ENCODE measurements at regions not wholly inside any gene's neighbourhood (a gene's known extent, or its start where the extent isn't known, plus 50 kb on each side); places are given as distances from the start of the nearest gene placed in this dataset.
"Not testable (repeated sequence)": the region's sequence is repeated elsewhere in the genome, so short reads cannot be mapped to it uniquely, and the experiment has no call there.

GRCh38 chr3:177711637-177712036, 514.4 kb upstream of the TBL1XR1 start:
- TF ChIP-seq POLR2A (IDR thresholded peaks at IDR 0.05) (no peak), CTCF (IDR thresholded peaks at IDR 0.05 in 8 of 11, conservative IDR thresholded peaks at IDR 0.05 in 3 of 11) (no peak), POLR2AphosphoS5 (IDR thresholded peaks at IDR 0.05) (no peak)
- no peak for DNase-seq
- Histone ChIP-seq H3K27ac (no peak overlapping the region), H3K4me1 (peaks cover 0 to 13% (median 0%) of the 10 kb centered on the region in 6 donors), H3K4me3 (no peak overlapping the region), H3K36me3 (no peaks in the 10 kb centered on the region), H3K9me3 (no peaks in the 10 kb centered on the region), H3K27me3 (replicated peaks in 1 of 7) (no peaks in the 10 kb centered on the region)
- 82 to 91% (median 84%) methylated on average over 4 of the region's 4 CpGs for WGBS, 5 donors
- intact Hi-C loops (cut with DNase I; ENCODE audit: low total_unique reads): no loop called here

GRCh38 chr3:177713928-177714900, 516.9 kb upstream of the TBL1XR1 start:
- DNase-seq: no peak
- 89 to 97% (median 92%) methylated on average over 3 of the region's 3 CpGs for WGBS, 5 donors
- no peak for TF ChIP-seq POLR2A (IDR thresholded peaks at IDR 0.05)
- TF ChIP-seq POLR2AphosphoS5 (IDR thresholded peaks at IDR 0.05): no peak
- TF ChIP-seq CTCF (IDR thresholded peaks at IDR 0.05 in 8 of 11, conservative IDR thresholded peaks at IDR 0.05 in 3 of 11): no peak
- no peaks in the 10 kb centered on the region for H3K9me3 ChIP-seq
- no peak overlapping the region for H3K4me3 ChIP-seq
- no peaks in the 10 kb centered on the region for H3K36me3 ChIP-seq
- H3K27me3 ChIP-seq (replicated peaks in 1 of 7): no peaks in the 10 kb centered on the region
- no peak overlapping the region for H3K27ac ChIP-seq
- peaks cover 0 to 13% (median 0%) of the 10 kb centered on the region in 6 donors for H3K4me1 ChIP-seq
- intact Hi-C loops (cut with DNase I; ENCODE audit: low total_unique reads): no loop called here

GRCh38 chr3:177714945-177715344, 517.7 kb upstream of the TBL1XR1 start:
- Histone ChIP-seq H3K4me1 (peaks cover 0 to 13% (median 0%) of the 10 kb centered on the region in 6 donors), H3K4me3 (no peak overlapping the region), H3K27me3 (replicated peaks in 1 of 7) (no peaks in the 10 kb centered on the region), H3K27ac (no peak overlapping the region), H3K9me3 (no peaks in the 10 kb centered on the region), H3K36me3 (no peaks in the 10 kb centered on the region)
- TF ChIP-seq POLR2A (IDR thresholded peaks at IDR 0.05) (no peak), POLR2AphosphoS5 (IDR thresholded peaks at IDR 0.05) (no peak)
- intact Hi-C loops (cut with DNase I; ENCODE audit: low total_unique reads): no loop called here
- WGBS, 5 donors: 24 to 54% (median 27%) methylated on average over 3 of the region's 3 CpGs
- DNase-seq: no peak

- intact Hi-C loops (cut with DNase I; ENCODE audit: low total_unique reads): no loop called here
- no peak for TF ChIP-seq POLR2A (IDR thresholded peaks at IDR 0.05)
- no peak for TF ChIP-seq CTCF (IDR thresholded peaks at IDR 0.05 in 8 of 11, conservative IDR thresholded peaks at IDR 0.05 in 3 of 11)
- no peak for TF ChIP-seq POLR2AphosphoS5 (IDR thresholded peaks at IDR 0.05)
Observed at GRCh38 chr3:177715980-177716379, 518.7 kb upstream of the TBL1XR1 start.

GRCh38 chr3:177720927-177721326, 523.6 kb upstream of the TBL1XR1 start:
- H3K4me3 ChIP-seq; DNase-seq; H3K27me3 ChIP-seq (replicated peaks in 1 of 7); H3K36me3 ChIP-seq; H3K9me3 ChIP-seq; intact Hi-C loops (cut with DNase I; ENCODE audit: low total_unique reads); H3K27ac ChIP-seq: not testable (repeated sequence)
- H3K4me1 ChIP-seq: peaks cover 22 to 37% (median 27%) of the 10 kb centered on the region in 6 donors
- 94 to 100% (median 97%) methylated on average over 3 of the region's 3 CpGs for WGBS, 5 donors

More at GRCh38 chr3:177715980-177716379, 518.7 kb upstream of the TBL1XR1 start:
- Histone ChIP-seq H3K9me3 (no peaks in the 10 kb centered on the region), H3K36me3 (no peaks in the 10 kb centered on the region), H3K4me1 (peaks cover 0 to 13% (median 0%) of the 10 kb centered on the region in 6 donors), H3K27ac (no peak overlapping the region), H3K27me3 (replicated peaks in 1 of 7) (no peaks in the 10 kb centered on the region), H3K4me3 (no peak overlapping the region)
- WGBS, 5 donors: 93 to 98% (median 95%) methylated on average over 3 of the region's 3 CpGs
- no peak for DNase-seq

All from spleen (tissue), 11 donors.